Fibroblast of the aortic adventitia (primary cell): ENCODE measurements at regions not wholly inside any gene's neighbourhood (a gene's known extent, or its start where the extent isn't known, plus 50 kb on each side); places are given as distances from the start of the nearest gene placed in this dataset.
"Not testable (repeated sequence)": the region's sequence is repeated elsewhere in the genome, so short reads cannot be mapped to it uniquely, and the experiment has no call there.

Experiments
- DNase-seq: peaks from one replicate; pipeline ENCODE4 v3.0.0-alpha.2; 2010; ENCODE audit warnings: low read depth
- H3K4me3 ChIP-seq: 2 replicates; pipeline ENCODE4 v1.5.1; 2011; ENCODE audit warnings: low read depth, mild to moderate bottlenecking, control low read depth, low read length, moderate library complexity
- TF ChIP-seq, protein P1 (sequence below): IDR thresholded peaks from 2 replicates; pipeline ENCODE4 v1.5.1; 2011; ENCODE audit warnings: mild to moderate bottlenecking, low read length, control low read depth, inconsistent platforms; ENCODE audit not compliant: insufficient read depth

- TF ChIP-seq, protein P1, sequence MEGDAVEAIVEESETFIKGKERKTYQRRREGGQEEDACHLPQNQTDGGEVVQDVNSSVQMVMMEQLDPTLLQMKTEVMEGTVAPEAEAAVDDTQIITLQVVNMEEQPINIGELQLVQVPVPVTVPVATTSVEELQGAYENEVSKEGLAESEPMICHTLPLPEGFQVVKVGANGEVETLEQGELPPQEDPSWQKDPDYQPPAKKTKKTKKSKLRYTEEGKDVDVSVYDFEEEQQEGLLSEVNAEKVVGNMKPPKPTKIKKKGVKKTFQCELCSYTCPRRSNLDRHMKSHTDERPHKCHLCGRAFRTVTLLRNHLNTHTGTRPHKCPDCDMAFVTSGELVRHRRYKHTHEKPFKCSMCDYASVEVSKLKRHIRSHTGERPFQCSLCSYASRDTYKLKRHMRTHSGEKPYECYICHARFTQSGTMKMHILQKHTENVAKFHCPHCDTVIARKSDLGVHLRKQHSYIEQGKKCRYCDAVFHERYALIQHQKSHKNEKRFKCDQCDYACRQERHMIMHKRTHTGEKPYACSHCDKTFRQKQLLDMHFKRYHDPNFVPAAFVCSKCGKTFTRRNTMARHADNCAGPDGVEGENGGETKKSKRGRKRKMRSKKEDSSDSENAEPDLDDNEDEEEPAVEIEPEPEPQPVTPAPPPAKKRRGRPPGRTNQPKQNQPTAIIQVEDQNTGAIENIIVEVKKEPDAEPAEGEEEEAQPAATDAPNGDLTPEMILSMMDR = no peak
- no peak overlapping the region for H3K4me3 ChIP-seq
- peak; percentile 10 for DNase-seq
Observed at GRCh38 chr1:224014330-224014649, 99.6 kb upstream of the FBXO28 start.

DNA sequence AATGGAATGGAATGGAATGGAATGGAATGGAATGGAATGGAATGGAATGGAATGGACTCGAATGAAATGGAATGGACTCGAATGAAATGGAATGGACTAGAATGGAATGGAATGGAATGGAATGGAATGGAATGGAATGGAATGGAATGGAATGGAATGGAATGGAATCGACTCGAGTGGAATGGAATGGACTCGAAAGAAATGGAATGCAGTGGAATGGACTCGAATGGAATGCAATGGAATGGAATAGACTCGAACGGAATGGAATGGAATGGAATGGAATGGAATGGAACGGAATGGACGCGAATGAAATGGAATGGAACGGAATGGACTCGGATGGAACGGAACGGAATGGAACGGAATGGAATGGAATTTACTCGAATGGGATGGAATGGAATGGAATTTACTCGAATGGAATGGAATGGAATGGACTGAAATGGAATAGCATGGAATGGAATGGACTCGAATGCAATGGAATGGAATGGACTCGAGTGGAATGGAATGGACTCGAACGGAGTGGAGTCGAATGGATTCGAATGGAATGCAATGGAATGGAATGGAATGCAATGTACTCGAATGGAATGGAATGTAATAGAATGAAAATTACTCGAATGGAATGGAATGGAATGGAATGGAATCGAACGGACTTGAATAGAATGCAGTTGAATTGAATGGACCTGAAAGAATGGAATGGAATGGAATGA lies 100.1 kb upstream of the FBXO28 start:
- DNase-seq, H3K4me3 ChIP-seq: not testable (repeated sequence)

- DNase-seq, H3K4me3 ChIP-seq: not testable (repeated sequence)
Observed at GRCh38 chr1:224012807-224013434, 101.0 kb upstream of the FBXO28 start.

DNA sequence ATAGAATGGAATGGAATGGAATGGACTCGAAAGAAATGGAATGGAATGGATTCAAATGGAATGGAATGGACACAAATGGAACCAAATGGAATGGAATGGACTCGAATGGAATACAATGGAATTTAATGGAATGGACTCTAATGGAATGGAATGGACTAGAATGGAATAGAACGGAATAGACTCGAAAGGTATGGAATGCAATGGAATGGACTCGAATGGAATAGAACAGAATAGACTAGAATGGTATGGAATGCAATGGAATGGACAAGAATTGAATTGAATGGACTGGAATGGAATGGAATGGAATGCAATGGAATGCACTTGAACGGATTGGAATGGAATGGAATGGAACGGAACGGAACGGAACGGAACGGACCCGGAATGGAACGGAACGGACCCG lies 101.7 kb upstream of the FBXO28 start:
- DNase-seq, H3K4me3 ChIP-seq: not testable (repeated sequence)

- not testable (repeated sequence) for DNase-seq, H3K4me3 ChIP-seq
Observed at GRCh38 chr1:224011751-224012150, 102.2 kb upstream of the FBXO28 start.

DNA sequence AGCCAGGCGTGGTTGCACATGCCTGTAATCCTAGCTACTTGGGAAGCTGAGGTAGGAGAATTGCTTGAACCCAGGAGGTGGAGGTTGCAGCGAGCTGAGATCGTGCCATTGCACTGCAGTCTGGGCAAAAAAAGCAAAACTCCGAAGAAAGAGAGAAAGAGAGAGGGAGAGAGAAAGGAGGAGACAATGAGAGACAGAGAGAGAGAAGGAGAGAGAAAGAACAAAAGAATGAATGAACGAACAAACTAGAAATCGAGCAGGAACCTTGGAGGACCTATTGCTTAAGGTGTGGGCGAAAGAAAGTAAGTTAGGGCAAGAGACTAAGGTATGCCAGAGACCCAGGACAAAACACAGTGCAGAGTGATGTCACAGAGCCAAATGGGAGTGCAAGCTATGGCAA lies 102.8 kb upstream of the FBXO28 start:
- not testable (repeated sequence) for DNase-seq, H3K4me3 ChIP-seq

DNA sequence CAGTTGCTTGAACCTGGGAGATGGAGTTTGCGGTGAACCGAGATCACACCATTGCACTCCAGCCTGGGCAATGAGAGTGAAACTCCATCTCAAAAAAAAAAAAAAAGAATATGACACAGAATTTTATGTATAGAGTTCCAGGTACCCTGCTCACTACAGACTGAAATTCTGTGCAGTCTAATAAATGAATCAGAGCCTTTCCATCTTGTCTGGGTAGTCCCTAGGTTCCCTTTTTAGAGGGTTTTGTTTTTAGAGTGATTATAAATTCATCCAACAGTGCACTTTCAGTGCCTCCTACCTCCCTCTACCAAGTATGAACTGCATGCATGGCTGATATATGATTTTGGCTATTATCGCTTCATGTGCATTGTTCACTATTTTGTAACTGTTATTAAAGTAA lies 107.9 kb upstream of the FBXO28 start:
- not testable (repeated sequence) for H3K4me3 ChIP-seq, DNase-seq

DNA sequence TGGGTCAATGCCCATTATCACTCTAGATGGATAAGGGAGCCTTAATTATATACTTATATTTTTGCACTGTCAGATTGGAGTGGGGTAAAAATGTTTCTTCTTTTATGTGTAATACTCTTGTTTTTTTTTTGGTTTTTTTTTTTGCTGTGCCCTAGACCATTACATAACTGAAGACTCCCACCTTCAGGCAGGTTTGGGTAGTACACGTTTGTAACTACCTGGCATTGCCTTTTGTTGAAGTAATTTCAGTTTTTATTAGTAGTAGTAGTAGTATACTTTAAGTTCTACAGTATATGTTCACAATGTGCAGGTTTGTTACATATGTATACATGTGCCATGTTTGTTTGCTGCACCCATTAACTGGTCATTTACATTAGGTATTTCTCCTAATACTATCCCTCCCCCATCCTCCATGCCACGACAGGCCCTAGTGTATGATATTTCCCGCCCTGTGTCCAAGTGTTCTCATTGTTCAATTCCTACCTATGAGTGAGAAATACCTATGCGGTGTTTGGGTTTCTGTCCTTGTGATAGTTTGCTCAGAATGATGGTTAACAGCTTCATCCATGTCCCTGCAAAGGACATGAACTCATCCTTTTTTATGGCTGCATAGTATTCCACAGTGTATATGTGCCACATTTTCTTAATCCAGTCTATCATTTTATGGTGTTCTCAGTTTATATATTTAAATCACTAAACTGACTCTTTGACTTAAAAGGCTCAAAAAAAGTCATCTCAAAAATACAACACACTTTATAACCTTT lies 109.2 kb upstream of the FBXO28 start:
- DNase-seq = peak; percentile 47
- not testable (repeated sequence) for H3K4me3 ChIP-seq
- TF ChIP-seq, protein P1 = peak; percentile 39

DNA sequence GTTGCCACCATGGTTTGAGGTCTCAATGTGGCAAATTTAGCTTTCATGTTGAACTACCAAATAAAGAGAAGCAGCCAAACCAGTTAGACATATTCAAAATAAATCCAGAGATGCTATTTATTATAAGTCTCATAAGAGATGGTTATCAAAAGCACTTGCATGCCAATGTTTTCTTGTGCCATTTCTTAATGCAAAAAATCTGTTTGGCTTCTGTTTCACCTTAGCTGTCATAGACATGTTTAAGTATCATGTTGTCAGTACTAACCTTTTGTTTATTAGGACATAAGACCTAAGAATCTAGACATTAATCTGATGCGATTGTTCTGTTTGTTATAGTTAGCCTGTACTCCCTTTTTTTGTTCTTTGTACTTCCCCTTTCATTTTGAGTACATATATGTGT lies 110.0 kb upstream of the FBXO28 start:
- H3K4me3 ChIP-seq, DNase-seq: not testable (repeated sequence)

DNA sequence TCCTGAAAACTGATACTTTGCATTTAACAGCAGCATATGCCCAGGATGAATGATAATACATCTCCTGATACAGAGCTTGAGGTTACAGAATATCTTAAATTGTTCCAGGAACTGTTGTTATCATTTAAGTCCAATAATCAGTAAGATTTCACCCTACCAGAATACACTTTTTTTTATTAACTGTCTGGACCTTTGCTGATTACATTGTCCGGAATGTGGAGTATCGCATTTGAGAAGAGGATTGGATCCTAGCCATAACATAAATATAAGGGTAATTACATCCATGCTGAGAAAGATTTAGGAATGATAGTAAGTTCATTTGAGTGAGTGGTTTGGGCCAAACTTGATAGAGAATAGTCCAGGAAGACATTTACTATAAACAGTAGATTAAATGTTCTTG lies 112.2 kb upstream of the FBXO28 start:
- H3K4me3 ChIP-seq, DNase-seq: not testable (repeated sequence)

DNA sequence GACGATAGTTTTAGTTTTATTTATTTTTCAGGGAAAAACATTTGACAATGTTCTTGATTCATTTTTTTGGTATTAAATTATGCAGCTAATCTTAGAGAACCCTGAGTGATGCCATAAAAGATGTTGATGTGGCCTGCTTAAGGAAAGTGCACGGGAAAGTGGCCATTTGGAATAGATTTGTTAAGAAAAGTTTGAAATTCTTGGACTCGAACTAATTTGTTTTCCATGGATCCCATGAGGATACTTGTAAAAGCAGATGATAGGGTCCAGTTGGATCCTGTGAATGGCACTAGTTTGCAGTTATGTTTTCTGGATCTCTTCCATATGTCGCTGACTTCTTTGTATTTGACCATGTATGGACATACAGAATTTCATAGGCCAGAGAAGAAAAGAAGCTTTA lies 114.2 kb upstream of the FBXO28 start:
- not testable (repeated sequence) for H3K4me3 ChIP-seq
- peak; percentile 40 for DNase-seq

DNA sequence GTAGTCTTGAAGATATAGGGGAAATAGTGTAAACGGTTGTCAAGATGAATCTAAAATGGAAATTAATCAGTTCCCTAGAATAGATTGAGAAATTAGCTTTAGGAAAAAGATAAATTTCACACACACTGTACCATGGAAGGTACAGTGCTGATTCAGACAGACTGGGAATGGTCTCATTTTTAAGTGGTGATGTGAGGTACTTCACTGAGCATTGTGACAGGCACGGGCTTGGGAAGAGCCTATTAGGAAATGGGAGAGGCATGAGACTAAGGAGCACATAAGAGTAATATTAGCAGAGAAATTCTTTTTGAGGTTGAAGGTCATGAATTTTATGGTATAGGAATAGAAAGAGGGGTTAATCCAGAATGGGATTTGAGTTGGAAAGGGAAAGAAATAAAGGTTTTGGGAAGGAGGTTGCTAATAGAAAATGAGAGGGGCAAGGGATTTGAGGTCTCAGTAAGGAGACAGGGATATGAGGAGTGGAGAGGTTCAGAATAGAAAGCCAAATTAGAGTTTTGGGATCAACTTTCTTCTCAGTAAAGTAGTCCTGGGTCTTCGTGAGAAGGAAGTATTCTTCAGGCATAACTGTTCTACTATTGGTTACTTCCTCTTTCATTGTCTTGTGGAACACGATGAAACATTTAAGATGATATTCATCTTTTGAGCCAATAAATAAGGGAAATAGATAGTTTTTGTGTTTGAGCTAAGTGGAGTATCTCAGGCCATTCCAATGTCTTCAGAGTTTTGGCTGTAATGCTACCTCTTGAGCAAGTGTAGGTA lies 115.0 kb upstream of the FBXO28 start:
- not testable (repeated sequence) for DNase-seq, H3K4me3 ChIP-seq

DNA sequence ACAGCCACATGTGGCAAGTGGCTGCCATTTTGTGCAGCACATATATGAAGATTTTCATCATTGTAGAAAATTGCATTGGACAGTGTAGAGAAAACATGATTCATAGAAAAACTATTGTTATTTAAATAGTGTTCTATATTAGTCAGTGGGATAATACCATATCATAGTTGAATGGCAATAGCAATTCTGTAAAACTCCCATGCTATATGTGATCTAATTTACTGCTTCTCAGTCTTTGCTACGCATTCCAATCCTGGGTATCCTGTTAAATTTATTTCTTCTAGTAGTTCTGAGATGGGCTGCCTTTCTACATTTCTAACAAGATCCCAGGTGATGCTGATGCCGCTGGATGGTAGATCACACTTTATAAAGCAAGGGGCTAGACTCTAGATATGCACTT lies 117.5 kb upstream of the FBXO28 start:
- DNase-seq = peak; percentile 14
- not testable (repeated sequence) for H3K4me3 ChIP-seq

DNA sequence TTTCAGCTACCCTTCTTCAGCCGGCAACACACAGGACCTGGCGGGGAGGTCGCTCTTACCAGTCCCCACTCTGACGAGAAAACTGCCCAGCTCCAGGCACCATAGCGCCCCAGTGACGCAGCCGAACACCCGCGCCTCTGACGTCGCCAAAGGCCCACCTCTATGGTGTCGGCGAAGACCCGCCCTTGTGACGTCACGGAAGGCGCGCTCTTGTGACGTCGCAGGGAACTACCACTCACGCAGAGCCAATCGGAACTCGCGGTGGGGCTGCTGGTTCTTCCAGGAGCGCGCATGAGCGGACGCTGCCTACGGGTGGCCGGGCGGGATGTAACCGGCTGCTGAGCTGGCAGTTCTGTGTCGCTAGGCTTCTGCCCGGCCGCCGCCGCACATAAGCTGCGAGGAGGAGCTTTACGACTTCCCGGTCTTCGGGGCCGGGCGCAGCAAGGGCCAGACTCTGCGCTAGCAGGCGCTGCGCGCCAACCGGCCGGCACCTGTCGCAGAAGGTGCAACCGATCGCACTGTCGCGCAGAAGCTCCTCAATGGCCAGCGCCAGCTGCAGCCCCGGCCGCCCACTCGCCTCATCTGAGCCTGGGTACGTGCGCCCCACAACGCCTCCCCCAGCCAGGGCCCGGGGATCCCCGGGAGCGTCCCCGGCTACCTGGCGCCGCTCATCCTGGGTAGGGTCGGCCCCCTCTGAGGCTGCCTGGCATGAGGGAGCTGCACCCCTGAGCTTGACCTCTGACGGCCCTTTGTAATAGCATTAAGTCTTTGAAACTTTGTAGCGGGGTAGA lies 121.3 kb upstream of the FBXO28 start:
- H3K4me3 ChIP-seq = peak overlapping the region; percentile 68
- DNase-seq = peak; percentile 98

DNA sequence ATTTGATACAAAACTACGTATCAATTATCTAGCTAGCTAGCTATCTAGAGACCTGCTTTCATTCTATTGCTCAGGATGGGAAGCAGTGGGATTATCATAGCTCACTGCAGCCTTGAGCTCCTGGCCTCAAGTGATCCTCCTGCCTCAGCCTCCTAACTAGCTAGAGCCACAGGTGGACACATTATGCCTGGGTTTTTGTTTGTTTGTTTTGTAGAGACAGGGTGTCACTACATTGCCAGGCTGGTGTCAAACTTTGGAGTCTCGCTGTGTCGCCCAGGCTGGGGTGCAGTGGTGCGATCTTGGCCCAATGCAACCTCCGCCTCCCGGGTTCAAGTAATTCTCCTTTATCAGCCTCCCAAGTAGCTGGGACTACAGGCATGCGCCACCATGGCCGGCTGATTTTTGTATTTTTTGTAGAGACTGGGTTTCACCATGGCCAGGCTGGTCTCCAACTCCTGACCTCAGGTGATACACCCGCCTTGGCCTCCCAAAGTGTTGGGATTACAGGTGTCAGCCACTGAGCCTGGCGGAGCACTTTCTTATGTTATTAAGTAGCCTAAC lies 122.5 kb upstream of the FBXO28 start:
- DNase-seq, H3K4me3 ChIP-seq: not testable (repeated sequence)
